HTR-8/SVneo (cell line): ENCODE measurements at regions not wholly inside any gene's neighbourhood (a gene's known extent, or its start where the extent isn't known, plus 50 kb on each side); places are given as distances from the start of the nearest gene placed in this dataset.

Experiments
- DNase-seq: peaks from one replicate; pipeline ENCODE4 v3.0.0; 2011; ENCODE audit warnings: low spot score, mixed read lengths; ENCODE audit not compliant: insufficient read length
- FAIRE-seq: peaks from 2 replicates; lab custom pipeline; 2011; peaks lifted over from hg19 to GRCh38; lab: Jason Lieb, UNC

GRCh38 chr2:193331676-193332075 is 1136.9 kb upstream of the TMEFF2 start:
- FAIRE-seq (no peak), DNase-seq (no peak)

- no peak for DNase-seq
These were observed 1131.6 kb upstream of the TMEFF2 start for GRCh38 chr2:193326296-193326695.

GRCh38 chr2:193315428-193316091 is 1120.8 kb upstream of the TMEFF2 start:
- FAIRE-seq (no peak), DNase-seq (no peak)

More at GRCh38 chr2:193326296-193326695, 1131.6 kb upstream of the TMEFF2 start:
- no peak for FAIRE-seq

- no peak for DNase-seq
- no peak for FAIRE-seq
These were observed 1108.7 kb upstream of the TMEFF2 start for GRCh38 chr2:193303464-193303863.

GRCh38 chr2:193294371-193294770 is 1099.6 kb upstream of the TMEFF2 start:
- DNase-seq (no peak), FAIRE-seq (no peak)

- FAIRE-seq (no peak), DNase-seq (no peak)
These were observed 1084.6 kb upstream of the TMEFF2 start for GRCh38 chr2:193279361-193279760.

GRCh38 chr2:193276988-193277387 is 1082.3 kb upstream of the TMEFF2 start:
- FAIRE-seq (no peak), DNase-seq (no peak)

GRCh38 chr2:193276560-193276959 is 1081.8 kb upstream of the TMEFF2 start:
- no peak for FAIRE-seq

GRCh38 chr2:193276069-193276468 is 1081.3 kb upstream of the TMEFF2 start:
- DNase-seq (no peak), FAIRE-seq (no peak)

More at GRCh38 chr2:193276560-193276959, 1081.8 kb upstream of the TMEFF2 start:
- no peak for DNase-seq

- FAIRE-seq (no peak), DNase-seq (no peak)
These were observed 1077.3 kb upstream of the TMEFF2 start for GRCh38 chr2:193272011-193272410.

- DNase-seq (no peak), FAIRE-seq (no peak)
These were observed 1076.1 kb upstream of the TMEFF2 start for GRCh38 chr2:193270816-193271215.

GRCh38 chr2:193267496-193268002 is 1072.8 kb upstream of the TMEFF2 start:
- DNase-seq (no peak), FAIRE-seq (no peak)

GRCh38 chr2:193253014-193253530 is 1058.3 kb upstream of the TMEFF2 start:
- DNase-seq, result no peak
- FAIRE-seq, result no peak

- DNase-seq (no peak), FAIRE-seq (no peak)
These were observed 1057.2 kb upstream of the TMEFF2 start for GRCh38 chr2:193251909-193252308.

GRCh38 chr2:193250389-193250788 is 1055.7 kb upstream of the TMEFF2 start:
- DNase-seq (no peak), FAIRE-seq (no peak)

- DNase-seq (peak; percentile 3), FAIRE-seq (no peak)
These were observed 1046.0 kb upstream of the TMEFF2 start for GRCh38 chr2:193240752-193241151.

- DNase-seq, result no peak
- no peak for FAIRE-seq
These were observed 1036.9 kb upstream of the TMEFF2 start for GRCh38 chr2:193231634-193232033.

- FAIRE-seq, result no peak
- DNase-seq, result no peak
These were observed 1033.5 kb upstream of the TMEFF2 start for GRCh38 chr2:193228276-193228675.

- no peak for FAIRE-seq
These were observed 1027.7 kb upstream of the TMEFF2 start for GRCh38 chr2:193222454-193222853.

GRCh38 chr2:193219413-193219812 is 1024.7 kb upstream of the TMEFF2 start:
- no peak for FAIRE-seq

More at GRCh38 chr2:193222454-193222853, 1027.7 kb upstream of the TMEFF2 start:
- no peak for DNase-seq

GRCh38 chr2:193201583-193201982 is 1006.9 kb upstream of the TMEFF2 start:
- DNase-seq (no peak), FAIRE-seq (no peak)

More at GRCh38 chr2:193219413-193219812, 1024.7 kb upstream of the TMEFF2 start:
- no peak for DNase-seq

- FAIRE-seq (no peak), DNase-seq (no peak)
These were observed 1004.6 kb upstream of the TMEFF2 start for GRCh38 chr2:193199322-193199721.
